ENCODE measurements at regions not wholly inside any gene's neighbourhood (a gene's known extent, or its start where the extent isn't known, plus 50 kb on each side); places are given as distances from the start of the nearest gene placed in this dataset.

GRCh38 chr20:52593654-52594053, 378.5 kb upstream of the TSHZ2 start:
- TF ChIP-seq, protein P1, sequence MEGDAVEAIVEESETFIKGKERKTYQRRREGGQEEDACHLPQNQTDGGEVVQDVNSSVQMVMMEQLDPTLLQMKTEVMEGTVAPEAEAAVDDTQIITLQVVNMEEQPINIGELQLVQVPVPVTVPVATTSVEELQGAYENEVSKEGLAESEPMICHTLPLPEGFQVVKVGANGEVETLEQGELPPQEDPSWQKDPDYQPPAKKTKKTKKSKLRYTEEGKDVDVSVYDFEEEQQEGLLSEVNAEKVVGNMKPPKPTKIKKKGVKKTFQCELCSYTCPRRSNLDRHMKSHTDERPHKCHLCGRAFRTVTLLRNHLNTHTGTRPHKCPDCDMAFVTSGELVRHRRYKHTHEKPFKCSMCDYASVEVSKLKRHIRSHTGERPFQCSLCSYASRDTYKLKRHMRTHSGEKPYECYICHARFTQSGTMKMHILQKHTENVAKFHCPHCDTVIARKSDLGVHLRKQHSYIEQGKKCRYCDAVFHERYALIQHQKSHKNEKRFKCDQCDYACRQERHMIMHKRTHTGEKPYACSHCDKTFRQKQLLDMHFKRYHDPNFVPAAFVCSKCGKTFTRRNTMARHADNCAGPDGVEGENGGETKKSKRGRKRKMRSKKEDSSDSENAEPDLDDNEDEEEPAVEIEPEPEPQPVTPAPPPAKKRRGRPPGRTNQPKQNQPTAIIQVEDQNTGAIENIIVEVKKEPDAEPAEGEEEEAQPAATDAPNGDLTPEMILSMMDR (conservative IDR thresholded peaks at IDR 0.05; ENCODE audit: control insufficient read depth, insufficient read depth, low read depth, low read length), result no peak
- peak; percentile 37 for DNase-seq (ENCODE audit: low read depth)
- H3K4me3 ChIP-seq (ENCODE audit: control insufficient read depth, low read depth, low read length), result no peak overlapping the region

DNA sequence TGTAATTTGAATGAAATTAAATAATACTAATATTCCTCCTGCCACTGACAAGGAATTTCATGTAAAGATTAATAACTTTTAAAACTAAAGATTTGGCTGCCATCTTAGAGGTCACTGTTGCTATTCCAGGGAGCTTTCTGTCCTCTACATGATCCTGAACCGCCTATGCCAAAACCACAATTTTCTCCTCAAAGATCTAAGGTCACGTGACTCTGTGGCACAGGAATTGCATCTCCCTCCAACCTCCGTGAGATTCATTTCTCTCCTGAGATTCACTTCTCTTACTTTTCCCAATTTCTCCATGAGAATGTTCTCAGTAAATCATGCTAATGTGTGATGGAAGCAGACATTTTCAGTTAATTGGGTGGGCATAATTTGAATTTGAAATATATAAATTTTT, 379.6 kb upstream of the TSHZ2 start:
- no peak overlapping the region for H3K4me3 ChIP-seq (ENCODE audit: control insufficient read depth, low read depth, low read length)
- no peak for DNase-seq (ENCODE audit: low read depth)
- TF ChIP-seq, protein P1 (conservative IDR thresholded peaks at IDR 0.05; ENCODE audit: control insufficient read depth, insufficient read depth, low read depth, low read length), result no peak

GRCh38 chr20:52590100-52590499, 382.1 kb upstream of the TSHZ2 start:
- no peak for DNase-seq (ENCODE audit: low read depth)
- TF ChIP-seq, protein P1 (conservative IDR thresholded peaks at IDR 0.05; ENCODE audit: control insufficient read depth, insufficient read depth, low read depth, low read length), result no peak

GRCh38 chr20:52589251-52589812, 382.8 kb upstream of the TSHZ2 start:
- no peak overlapping the region for H3K4me3 ChIP-seq (ENCODE audit: control insufficient read depth, low read depth, low read length)
- DNase-seq (ENCODE audit: low read depth), result no peak
- TF ChIP-seq, protein P1 (conservative IDR thresholded peaks at IDR 0.05; ENCODE audit: control insufficient read depth, insufficient read depth, low read depth, low read length), result no peak

More at GRCh38 chr20:52590100-52590499, 382.1 kb upstream of the TSHZ2 start:
- no peak overlapping the region for H3K4me3 ChIP-seq (ENCODE audit: control insufficient read depth, low read depth, low read length)

- no peak overlapping the region for H3K4me3 ChIP-seq (ENCODE audit: control insufficient read depth, low read depth, low read length)
- TF ChIP-seq, protein P1 (conservative IDR thresholded peaks at IDR 0.05; ENCODE audit: control insufficient read depth, insufficient read depth, low read depth, low read length), result no peak
- DNase-seq (ENCODE audit: low read depth), result no peak
Observed at GRCh38 chr20:52586660-52587059, 385.5 kb upstream of the TSHZ2 start.

GRCh38 chr20:52585333-52585732, 386.8 kb upstream of the TSHZ2 start:
- DNase-seq (ENCODE audit: low read depth), result no peak
- TF ChIP-seq, protein P1 (conservative IDR thresholded peaks at IDR 0.05; ENCODE audit: control insufficient read depth, insufficient read depth, low read depth, low read length), result no peak
- no peak overlapping the region for H3K4me3 ChIP-seq (ENCODE audit: control insufficient read depth, low read depth, low read length)

GRCh38 chr20:52578559-52578958, 387.0 kb upstream of the ZFP64 start:
- DNase-seq (ENCODE audit: low read depth), result no peak
- TF ChIP-seq, protein P1 (conservative IDR thresholded peaks at IDR 0.05; ENCODE audit: control insufficient read depth, insufficient read depth, low read depth, low read length), result no peak
- H3K4me3 ChIP-seq (ENCODE audit: control insufficient read depth, low read depth, low read length), result no peak overlapping the region
